ENCODE measurements at regions not wholly inside any gene's neighbourhood (a gene's known extent, or its start where the extent isn't known, plus 50 kb on each side); places are given as distances from the start of the nearest gene placed in this dataset.
"Not testable (repeated sequence)": the region's sequence is repeated elsewhere in the genome, so short reads cannot be mapped to it uniquely, and the experiment has no call there.

- DNase-seq (ENCODE audit: low read depth) = no peak
Observed at GRCh38 chr11:71098776-71099175, 153.6 kb downstream of the SHANK2 start.

DNA sequence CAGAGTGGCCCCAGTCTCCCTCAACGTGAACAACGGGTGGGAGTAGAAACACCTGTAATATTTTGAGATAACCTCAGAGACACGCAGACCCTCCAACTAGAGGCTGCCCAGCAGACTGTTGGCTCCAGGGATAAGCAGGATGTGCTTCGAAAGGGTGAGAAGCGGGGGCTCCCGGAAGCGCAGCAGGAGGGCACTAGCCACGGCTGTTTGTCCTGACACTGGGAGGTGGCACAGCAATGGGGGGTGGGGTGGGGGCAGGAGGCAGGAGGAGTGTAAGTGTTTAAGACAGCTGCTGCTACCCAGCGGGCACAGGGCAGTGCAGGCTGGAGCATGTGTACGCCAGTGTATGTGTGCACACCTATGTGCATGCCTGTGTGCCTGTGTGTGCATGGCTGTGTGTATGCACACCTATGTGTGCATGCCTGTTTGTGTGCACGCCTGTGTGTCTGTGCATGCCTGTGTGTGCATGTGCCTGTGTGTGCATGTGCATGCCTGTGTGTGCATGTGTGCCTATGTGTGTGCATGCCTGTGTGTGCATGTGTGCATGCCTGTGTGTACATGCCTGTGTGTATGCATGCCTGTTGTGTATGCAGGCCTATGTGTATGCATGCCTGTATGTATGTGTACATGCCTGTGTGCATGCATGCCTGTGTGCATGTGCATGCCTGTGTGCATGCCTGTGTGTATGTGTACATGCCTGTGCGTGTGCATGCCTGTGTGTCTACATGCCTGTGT, 154.7 kb downstream of the SHANK2 start:
- DNase-seq (ENCODE audit: low read depth) = no peak

GRCh38 chr11:71096751-71097388, 155.5 kb downstream of the SHANK2 start:
- DNase-seq (ENCODE audit: low read depth) = peak; percentile 0

DNA sequence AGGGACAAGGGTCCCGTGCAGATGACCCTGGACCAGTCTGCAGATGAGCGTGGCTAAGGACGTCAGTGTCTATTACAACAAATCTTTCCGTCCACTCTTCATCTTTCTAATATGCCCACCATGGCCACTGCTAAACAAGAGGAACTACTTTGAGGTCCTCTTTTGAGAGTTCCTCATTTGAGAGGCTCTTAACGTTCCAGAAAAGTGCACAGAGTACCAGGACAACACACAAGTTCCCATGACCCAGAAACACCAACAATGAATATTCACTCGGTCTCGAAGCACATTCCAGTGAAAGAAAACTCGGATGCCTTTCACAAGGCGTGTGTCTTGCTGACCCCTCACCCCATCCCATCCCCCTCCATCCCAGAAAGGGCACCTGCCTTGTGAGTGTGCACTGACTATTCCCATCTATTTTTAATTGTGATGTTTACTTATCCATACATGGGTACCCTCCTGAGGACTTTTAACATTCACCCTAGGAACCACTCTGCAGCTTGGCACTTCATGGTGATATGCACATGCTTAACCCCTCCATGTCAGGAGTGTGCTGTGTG, 157.0 kb downstream of the SHANK2 start:
- DNase-seq (ENCODE audit: low read depth) = no peak

GRCh38 chr11:71094296-71095077, 157.9 kb downstream of the SHANK2 start:
- no peak for DNase-seq (ENCODE audit: low read depth)

- DNase-seq (ENCODE audit: low read depth) = no peak
Observed at GRCh38 chr11:71093783-71094182, 158.6 kb downstream of the SHANK2 start.

DNA sequence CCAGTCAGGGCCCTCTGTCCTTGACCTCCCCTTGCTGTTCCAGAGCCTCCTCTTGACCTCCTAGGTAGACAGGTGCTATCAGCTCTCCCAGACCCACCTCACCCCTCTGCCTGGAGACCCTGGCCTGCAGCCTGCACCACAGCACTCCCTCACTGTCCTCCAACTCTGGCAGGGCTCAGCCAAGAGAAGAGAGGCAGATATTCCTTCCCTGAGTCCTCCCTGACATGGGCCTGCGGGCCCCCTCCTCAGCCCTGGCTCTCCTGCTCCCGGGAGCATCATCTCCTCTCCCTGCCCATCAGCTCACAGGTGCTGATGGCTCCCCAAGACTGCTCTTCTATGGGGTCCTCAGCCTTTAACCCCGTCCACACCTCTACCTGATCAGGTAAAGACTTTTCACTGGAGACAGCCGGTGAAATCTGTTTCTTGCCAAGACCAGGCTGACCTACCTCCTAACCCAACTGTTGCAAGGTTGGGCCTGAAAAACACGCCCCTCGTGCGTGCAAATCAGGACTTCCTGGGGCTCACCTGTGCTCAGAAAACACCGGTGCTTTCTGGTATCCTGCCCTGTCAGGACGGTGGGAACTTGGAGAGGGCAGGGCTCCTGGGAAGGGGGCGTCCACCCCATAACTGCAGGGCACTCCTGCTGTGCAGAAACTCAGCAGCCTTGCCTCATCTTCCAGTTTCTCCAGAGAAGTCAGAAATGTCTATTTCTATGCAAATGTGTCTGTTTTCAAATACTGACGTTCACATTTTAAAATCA, 160.7 kb downstream of the SHANK2 start:
- DNase-seq (ENCODE audit: low read depth) = no peak

DNA sequence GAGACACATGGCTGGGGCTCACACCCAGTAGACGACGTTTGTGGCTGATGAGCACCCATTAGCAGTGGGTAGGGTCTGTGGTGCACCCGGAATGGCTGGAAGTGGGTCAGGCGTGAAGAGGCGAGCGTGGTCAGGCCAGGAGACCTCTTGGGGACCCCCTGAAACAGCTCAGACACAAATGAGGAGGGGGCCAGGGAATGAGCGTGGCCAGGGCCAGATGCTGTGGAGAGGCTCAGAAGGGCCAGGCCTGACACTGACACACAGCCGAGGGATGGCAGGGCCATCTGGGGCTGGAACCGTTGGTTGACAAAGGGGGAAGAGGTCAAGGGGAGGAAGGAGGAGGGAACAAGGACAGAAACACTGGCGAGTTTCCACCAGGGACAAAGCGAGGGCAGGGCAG, 162.8 kb downstream of the SHANK2 start:
- DNase-seq (ENCODE audit: low read depth) = no peak

DNA sequence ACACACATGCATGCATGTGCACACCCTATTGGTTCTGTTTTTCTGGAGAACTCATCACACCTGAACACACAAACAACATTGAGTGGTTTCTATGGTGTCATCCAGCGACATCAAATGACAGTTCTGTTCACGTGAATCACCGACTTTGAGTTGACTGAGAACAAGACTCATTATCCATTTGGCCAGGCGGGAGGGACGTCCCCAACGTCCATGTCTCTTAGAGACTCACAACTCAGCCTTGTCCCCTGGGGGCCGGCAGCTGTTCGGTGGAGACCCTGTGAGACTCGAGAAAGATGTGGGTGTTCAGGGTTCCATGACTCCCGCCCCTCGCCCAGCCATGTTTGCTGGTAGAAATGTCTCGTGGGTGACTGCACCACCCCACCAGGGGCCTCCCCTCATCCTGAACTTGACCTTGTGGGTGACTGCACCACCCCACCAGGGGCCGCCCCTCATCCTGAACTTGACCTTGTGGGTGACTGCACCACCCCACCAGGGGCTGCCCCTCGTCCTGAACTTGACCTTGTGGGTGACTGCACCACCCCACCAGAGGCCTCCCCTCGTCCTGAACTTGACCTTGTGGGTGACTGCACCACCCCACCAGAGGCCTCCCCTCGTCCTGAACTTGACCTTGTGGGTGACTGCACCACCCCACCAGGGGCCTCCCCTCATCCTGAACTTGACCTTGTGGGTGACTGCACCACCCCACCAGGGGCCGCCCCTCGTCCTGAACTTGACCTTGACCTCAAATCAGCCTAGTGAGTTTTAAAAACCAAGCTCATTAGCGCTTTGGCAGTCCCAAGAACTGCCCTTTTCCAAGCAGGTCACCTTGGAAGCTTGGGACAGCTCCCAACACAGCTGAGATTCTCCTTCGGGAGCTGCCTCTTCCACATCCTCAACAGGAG, 163.8 kb downstream of the SHANK2 start:
- DNase-seq (ENCODE audit: low read depth) = not testable (repeated sequence)

DNA sequence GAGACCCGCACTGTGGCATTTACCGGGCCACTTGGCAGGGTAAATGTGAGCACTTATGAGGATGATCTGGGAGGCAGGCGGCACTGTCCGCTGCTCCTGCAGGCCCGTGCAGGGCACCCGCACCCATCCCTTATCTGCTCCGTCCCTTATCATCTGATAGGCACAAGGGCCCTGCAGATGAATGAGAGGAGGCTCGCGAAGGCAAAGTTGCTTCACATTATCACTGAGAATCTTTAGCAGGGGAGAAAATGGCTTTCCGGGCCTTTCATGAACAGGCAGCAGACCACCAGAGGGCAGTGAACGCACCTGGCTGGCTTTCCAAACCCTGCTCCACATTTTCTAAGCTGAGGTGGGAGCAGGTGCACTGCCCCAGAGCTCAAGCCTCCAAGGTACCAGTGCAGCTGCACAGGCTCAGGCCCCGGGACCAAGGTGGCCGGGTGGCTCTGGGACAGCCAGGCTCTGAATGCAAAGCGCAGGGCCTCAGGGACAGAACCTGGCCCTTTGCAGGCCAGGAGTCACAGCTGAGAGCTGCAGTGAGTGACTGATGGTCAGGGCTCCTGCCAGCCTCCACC, 165.6 kb downstream of the SHANK2 start:
- DNase-seq (ENCODE audit: low read depth) = peak; percentile 32

GRCh38 chr11:71084306-71085012, 167.9 kb downstream of the SHANK2 start:
- DNase-seq (ENCODE audit: low read depth) = no peak

- DNase-seq (ENCODE audit: low read depth) = no peak
Observed at GRCh38 chr11:71083105-71083504, 169.3 kb downstream of the SHANK2 start.

DNA sequence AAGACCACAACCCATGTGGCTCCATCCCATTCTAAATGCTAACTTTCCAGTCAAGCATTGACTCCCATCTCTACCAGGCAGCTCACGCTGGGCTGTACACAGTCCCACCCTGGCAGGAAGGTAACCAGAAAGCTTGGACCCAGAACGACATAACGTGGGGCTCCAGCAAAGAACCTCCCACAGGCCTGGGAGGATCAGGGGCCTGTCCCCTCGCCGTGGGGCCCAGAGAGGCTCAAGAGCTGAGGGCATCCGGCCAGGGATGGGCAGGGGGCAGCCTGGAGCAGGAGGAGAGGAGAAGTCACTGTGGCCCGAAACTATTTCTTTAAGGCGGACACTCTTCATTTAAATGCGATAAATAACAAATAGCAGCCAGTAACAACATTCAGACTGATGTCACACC, 169.9 kb downstream of the SHANK2 start:
- no peak for DNase-seq (ENCODE audit: low read depth)

DNA sequence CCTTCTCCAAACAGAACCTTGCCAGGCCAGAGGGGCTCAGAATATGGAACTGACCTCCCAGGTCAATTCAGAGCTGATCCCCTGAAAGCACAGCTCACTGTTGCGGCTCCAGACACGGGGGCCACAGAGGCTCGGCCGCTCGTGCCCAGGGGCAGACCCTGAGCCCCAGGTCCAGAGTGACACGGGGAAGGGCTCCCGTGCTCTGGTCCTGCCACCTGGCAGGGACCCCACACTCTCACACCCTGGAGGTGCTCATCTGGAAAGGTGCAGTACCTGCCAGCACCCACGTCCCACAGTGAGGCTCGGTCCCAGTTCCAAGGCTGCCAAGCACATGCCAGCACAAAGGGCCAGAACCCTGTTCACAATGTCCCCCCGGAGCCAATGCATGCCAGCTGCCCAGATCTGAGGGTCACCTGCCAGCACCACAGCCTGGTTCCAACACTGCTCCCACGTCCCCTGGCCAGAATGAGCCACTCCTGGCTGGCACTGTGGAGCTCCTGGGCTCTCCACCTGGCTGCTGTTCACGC, 170.6 kb downstream of the SHANK2 start:
- no peak for DNase-seq (ENCODE audit: low read depth)

GRCh38 chr11:71080239-71081097, 171.9 kb downstream of the SHANK2 start:
- DNase-seq (ENCODE audit: low read depth) = peak; percentile 72

- DNase-seq (ENCODE audit: low read depth) = no peak
Observed at GRCh38 chr11:71079795-71080194, 172.6 kb downstream of the SHANK2 start.

- peak; percentile 12 for DNase-seq (ENCODE audit: low read depth)
Observed at GRCh38 chr11:71078482-71078881, 173.9 kb downstream of the SHANK2 start.

- no peak for DNase-seq (ENCODE audit: low read depth)
Observed at GRCh38 chr11:71076525-71077304, 175.7 kb downstream of the SHANK2 start.
